Esophagus muscularis mucosa (tissue), 4 donors: ENCODE measurements at regions not wholly inside any gene's neighbourhood (a gene's known extent, or its start where the extent isn't known, plus 50 kb on each side); places are given as distances from the start of the nearest gene placed in this dataset.

Experiments
- DNase-seq: peaks from one replicate; pipeline ENCODE4 v3.0.0-alpha.2; 2017; ENCODE audit errors: extremely low spot score
- H3K27ac ChIP-seq, 4 donors: fragments of 200-600 bp; sonication (generic); replicated peaks in 1 of 4; 1 replicate in 3 of 4; 2 replicates in 1 of 4; pipeline ENCODE4 v1.5.1; 2016 to 2019; ENCODE audit warnings: mild to moderate bottlenecking in 1 of 4
- H3K27me3 ChIP-seq, 4 donors: fragments of 200-600 bp; sonication (generic); one replicate each; pipeline versions ENCODE4 v1.5.1 to v1.6.0; 2016 to 2019
- H3K36me3 ChIP-seq, 4 donors: fragments of 200-600 bp; sonication (generic); one replicate each; pipeline ENCODE4 v1.5.1; 2016 to 2019
- H3K4me1 ChIP-seq, 4 donors: fragments of 200-600 bp; sonication (generic); one replicate each; pipeline ENCODE4 v1.5.1; 2016 to 2019
- H3K4me3 ChIP-seq, 4 donors: fragments of 200-600 bp; sonication (generic); 1 replicate in 2 of 4; 2 replicates in 2 of 4; pipeline ENCODE4 v1.5.1; 2016 to 2019; ENCODE audit warnings: mild to moderate bottlenecking in 4 of 4, moderate library complexity in 1 of 4
- H3K9me3 ChIP-seq, 4 donors: fragments of 200-600 bp; sonication (generic); 1 replicate in 3 of 4; 2 replicates in 1 of 4; pipeline ENCODE4 v1.5.1; 2016 to 2019
- CTCF ChIP-seq, 3 experiments: fragments of 200-600 bp in 2 of 3; fragments of 450-650 bp in 1 of 3; sonication (generic) in 2 of 3; IDR thresholded peaks; one replicate each; pipeline ENCODE4 v1.5.1; 2017 to 2019; ENCODE audit warnings: antibody characterized with exemption in 3 of 3, mild to moderate bottlenecking in 2 of 3, moderate library complexity in 1 of 3
- EP300 ChIP-seq: sonication (generic); formaldehyde crosslinking; IDR thresholded peaks from one replicate; pipeline ENCODE4 v1.6.1; 2017; ENCODE audit warnings: antibody characterized with exemption
- POLR2A ChIP-seq: fragments of 450-650 bp; IDR thresholded peaks from one replicate; pipeline ENCODE4 v1.6.1; 2017; ENCODE audit warnings: antibody characterized with exemption, moderate library complexity, mild to moderate bottlenecking, low read depth
- POLR2AphosphoS5 ChIP-seq, 2 donors: sonication (generic); formaldehyde crosslinking; IDR thresholded peaks; one replicate each; pipeline ENCODE4 v1.6.1; 2017; ENCODE audit warnings: antibody characterized with exemption in 2 of 2
- WGBS: methylation state at CpG from one replicate; pipeline ENCODE4 v1.1.5; 2018; 5-methylcytosine and 5-hydroxymethylcytosine counted together
- intact Hi-C: fragments of 100-400 bp; cut with DNase I; formaldehyde crosslinking; loops from one replicate; pipeline ENCODE4 v1.15.1; 2023

- H3K27ac ChIP-seq = no peak overlapping the region
- no peaks in the 10 kb centered on the region for H3K9me3 ChIP-seq
- H3K4me1 ChIP-seq = no peaks in the 10 kb centered on the region
- H3K27me3 ChIP-seq = peaks cover 0 to 5% (median 0%) of the 10 kb centered on the region in 4 donors
- no peak for TF ChIP-seq POLR2A
- no peak for TF ChIP-seq POLR2AphosphoS5 (IDR thresholded peaks at IDR 0.05)
- no peak for TF ChIP-seq CTCF (IDR thresholded peaks at IDR 0.05)
- no peak for TF ChIP-seq EP300
- WGBS = 79% methylated on average over 2 of the region's 2 CpGs
- no peaks in the 10 kb centered on the region for H3K36me3 ChIP-seq
- DNase-seq = no peak
- intact Hi-C loops = no loop called here
- H3K4me3 ChIP-seq = no peak overlapping the region
Observed at GRCh38 chr6:99079058-99079457, 131.3 kb upstream of the FBXL4 start.

- DNase-seq = no peak
- TF ChIP-seq EP300 (no peak), CTCF (IDR thresholded peaks at IDR 0.05) (no peak), POLR2AphosphoS5 (IDR thresholded peaks at IDR 0.05) (no peak), POLR2A (no peak)
- Histone ChIP-seq H3K36me3 (no peaks in the 10 kb centered on the region), H3K27me3 (peaks cover 0 to 5% (median 0%) of the 10 kb centered on the region in 4 donors), H3K4me3 (no peak overlapping the region), H3K4me1 (no peaks in the 10 kb centered on the region), H3K9me3 (no peaks in the 10 kb centered on the region), H3K27ac (no peak overlapping the region)
- intact Hi-C loops = no loop called here
- WGBS = 81% methylated on average over 4 of the region's 4 CpGs
Observed at GRCh38 chr6:99073223-99073622, 125.5 kb upstream of the FBXL4 start.

- TF ChIP-seq POLR2A = no peak
- TF ChIP-seq EP300 = no peak
- no peak for TF ChIP-seq POLR2AphosphoS5 (IDR thresholded peaks at IDR 0.05)
- TF ChIP-seq CTCF (IDR thresholded peaks at IDR 0.05) = no peak
- intact Hi-C loops = no loop called here
Observed at GRCh38 chr6:99066044-99066443, 118.3 kb upstream of the FBXL4 start.

GRCh38 chr6:99064834-99065233, 117.1 kb upstream of the FBXL4 start:
- TF ChIP-seq POLR2AphosphoS5 (IDR thresholded peaks at IDR 0.05) (no peak), EP300 (no peak), POLR2A (no peak), CTCF (IDR thresholded peaks at IDR 0.05) (no peak)
- Histone ChIP-seq H3K4me3 (no peak overlapping the region), H3K27me3 (peaks cover 0 to 5% (median 0%) of the 10 kb centered on the region in 4 donors), H3K27ac (no peak overlapping the region), H3K36me3 (no peaks in the 10 kb centered on the region), H3K4me1 (no peaks in the 10 kb centered on the region), H3K9me3 (no peaks in the 10 kb centered on the region)
- DNase-seq = no peak
- 49% methylated on average over 2 of the region's 2 CpGs for WGBS
- intact Hi-C loops = no loop called here

More at GRCh38 chr6:99066044-99066443, 118.3 kb upstream of the FBXL4 start:
- Histone ChIP-seq H3K27ac (no peak overlapping the region), H3K9me3 (no peaks in the 10 kb centered on the region), H3K4me1 (no peaks in the 10 kb centered on the region), H3K27me3 (peaks cover 0 to 5% (median 0%) of the 10 kb centered on the region in 4 donors), H3K36me3 (no peaks in the 10 kb centered on the region), H3K4me3 (no peak overlapping the region)
- 64% methylated on average over 3 of the region's 3 CpGs for WGBS
- no peak for DNase-seq

GRCh38 chr6:99036672-99037071, 88.9 kb upstream of the FBXL4 start:
- intact Hi-C loops = no loop called here
- H3K27ac ChIP-seq = no peak overlapping the region
- H3K4me3 ChIP-seq = no peak overlapping the region
- no peak for TF ChIP-seq POLR2A
- no peak for TF ChIP-seq EP300
- TF ChIP-seq CTCF (IDR thresholded peaks at IDR 0.05) = no peak
- no peak for TF ChIP-seq POLR2AphosphoS5 (IDR thresholded peaks at IDR 0.05)
- no peaks in the 10 kb centered on the region for H3K9me3 ChIP-seq
- WGBS = 90% methylated on average over 6 of the region's 6 CpGs
- peaks cover 0 to 7% (median 0%) of the 10 kb centered on the region in 4 donors for H3K27me3 ChIP-seq
- peaks cover 0 to 4% (median 0%) of the 10 kb centered on the region in 4 donors for H3K4me1 ChIP-seq
- no peaks in the 10 kb centered on the region for H3K36me3 ChIP-seq
- no peak for DNase-seq
